H54 (cell line): ENCODE measurements at regions not wholly inside any gene's neighbourhood (a gene's known extent, or its start where the extent isn't known, plus 50 kb on each side); places are given as distances from the start of the nearest gene placed in this dataset.

ENCODE experiments used
- DNase-seq: peaks from one replicate; pipeline ENCODE4 v3.0.0; 2011; ENCODE audit warnings: low spot score, mixed read lengths; ENCODE audit not compliant: insufficient read length
- FAIRE-seq: peaks from 3 replicates; lab custom pipeline; 2011; peaks lifted over from hg19 to GRCh38; lab: Jason Lieb, UNC
- POLR2A ChIP-seq: IDR thresholded peaks from 2 replicates; pipeline ENCODE4 v1.6.1; 2011; ENCODE audit warnings: low read depth, mild to moderate bottlenecking, low read length

- DNase-seq (no peak), FAIRE-seq (no peak)
- TF ChIP-seq POLR2A, result no peak
These were observed 219.1 kb upstream of the KLF6 start for GRCh38 chr10:4004144-4004543.

GRCh38 chr10:4003348-4003973, 218.5 kb upstream of the KLF6 start:
- TF ChIP-seq POLR2A, result no peak
- FAIRE-seq (no peak), DNase-seq (no peak)

- no peak for TF ChIP-seq POLR2A
- DNase-seq (no peak), FAIRE-seq (no peak)
These were observed 216.8 kb upstream of the KLF6 start for GRCh38 chr10:4001811-4002210.

DNA sequence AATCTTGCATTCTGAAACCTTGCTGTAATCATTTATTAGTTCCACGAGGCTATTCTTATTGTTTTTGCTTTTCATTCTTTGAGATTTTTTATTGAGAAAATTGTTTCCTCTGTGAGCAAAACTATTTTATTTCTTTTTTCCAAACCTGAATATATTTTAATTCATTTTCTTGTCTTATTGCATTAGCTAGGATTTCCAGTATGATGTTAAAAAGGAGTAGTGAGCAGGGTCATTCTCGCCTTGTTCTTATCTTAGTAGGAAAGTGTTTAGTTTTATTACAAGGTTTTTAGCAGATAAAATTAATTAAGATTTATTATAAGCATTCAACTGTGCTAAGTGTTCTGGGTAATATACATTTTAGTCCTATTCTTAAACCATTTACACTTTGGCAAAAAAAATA, 214.6 kb upstream of the KLF6 start:
- TF ChIP-seq POLR2A, result no peak
- no peak for DNase-seq
- FAIRE-seq, result no peak

DNA sequence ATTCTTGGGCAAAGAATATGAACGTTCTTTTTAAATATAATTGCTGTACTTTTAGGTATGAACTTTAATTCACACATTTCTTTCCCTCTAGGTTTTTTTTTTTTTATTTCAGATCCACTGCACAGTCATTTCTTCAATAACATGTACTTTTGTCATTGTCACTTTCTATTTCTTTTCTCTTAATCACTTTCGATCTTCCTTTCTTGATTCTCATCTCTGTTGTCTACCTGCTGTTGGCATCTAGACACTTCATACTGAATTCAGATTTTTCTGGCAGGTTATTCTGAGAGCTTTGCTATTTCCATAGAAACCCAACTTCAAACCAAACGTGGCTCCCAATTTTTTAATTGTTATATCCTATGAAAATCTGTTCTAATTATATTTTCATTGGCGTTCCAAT, 211.7 kb upstream of the KLF6 start:
- no peak for FAIRE-seq

DNA sequence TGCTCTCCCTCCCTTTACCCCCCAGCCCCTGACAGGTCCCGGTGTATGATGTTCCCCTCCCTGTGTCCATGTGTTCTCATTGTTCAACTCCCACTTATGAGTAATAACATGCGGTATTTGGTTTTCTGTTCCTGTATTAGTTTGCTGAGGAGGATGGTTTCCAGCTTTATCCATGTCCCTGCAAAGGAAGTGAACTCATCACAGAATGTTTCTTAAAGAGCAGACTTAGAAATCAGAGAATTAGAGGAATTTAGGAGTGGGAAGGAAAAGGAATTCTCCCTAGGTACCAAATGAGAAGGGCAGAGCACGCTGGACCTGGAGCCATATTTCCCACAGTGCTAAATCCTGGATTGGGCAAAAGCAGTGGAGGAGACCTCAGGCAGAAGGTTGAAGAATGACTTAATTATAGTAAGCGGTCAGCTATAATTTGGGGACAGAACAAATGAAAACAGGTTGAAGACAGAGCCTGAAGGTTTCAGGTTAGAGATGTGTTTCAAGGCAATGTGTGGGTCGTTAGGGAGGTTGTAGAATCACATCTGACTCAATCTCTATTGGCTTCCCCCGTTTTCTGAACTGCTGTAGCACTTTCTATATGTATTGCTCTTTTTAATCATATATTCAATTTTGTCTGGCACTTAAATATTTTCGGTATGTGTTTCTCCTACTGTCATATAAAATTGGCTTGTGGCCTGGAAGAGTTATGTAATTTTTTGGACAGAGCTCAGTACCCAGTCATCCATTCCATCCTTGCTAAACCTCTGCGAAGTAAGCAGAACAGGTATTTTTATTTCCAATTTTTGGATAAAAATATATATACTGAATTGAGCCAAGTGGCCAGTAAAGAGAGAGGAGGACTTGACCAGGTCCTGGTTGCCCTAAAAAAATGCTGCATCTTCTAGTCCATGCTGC, 210.5 kb upstream of the KLF6 start:
- no peak for TF ChIP-seq POLR2A
- DNase-seq (no peak), FAIRE-seq (no peak)

More for the DNA sequence above, 211.7 kb upstream of the KLF6 start:
- TF ChIP-seq POLR2A, result no peak
- no peak for DNase-seq

- FAIRE-seq, result no peak
These were observed 207.6 kb upstream of the KLF6 start for GRCh38 chr10:3992382-3993178.

DNA sequence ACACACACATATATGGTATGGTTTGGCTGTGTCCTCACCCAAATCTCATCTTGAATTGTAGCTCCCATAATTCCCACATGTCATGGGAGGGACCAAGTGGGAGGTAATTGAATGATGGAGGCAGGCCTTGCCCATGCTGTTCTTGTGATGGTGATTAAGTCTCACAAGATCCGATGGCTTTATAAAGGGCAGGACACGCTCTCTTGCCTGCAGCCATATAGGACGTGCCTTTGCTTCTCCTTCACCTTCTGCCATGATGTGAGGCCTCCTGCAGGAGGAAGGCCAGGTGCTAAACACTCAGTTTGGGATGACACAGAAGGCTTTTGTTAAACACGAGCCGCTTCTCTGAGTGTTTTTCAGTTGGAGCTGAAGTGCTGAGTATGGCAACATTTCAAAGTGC, 205.3 kb upstream of the KLF6 start:
- TF ChIP-seq POLR2A, result no peak
- DNase-seq (no peak), FAIRE-seq (no peak)

More at GRCh38 chr10:3992382-3993178, 207.6 kb upstream of the KLF6 start:
- no peak for DNase-seq
- TF ChIP-seq POLR2A, result no peak

GRCh38 chr10:3987143-3987974, 202.3 kb upstream of the KLF6 start:
- DNase-seq (no peak), FAIRE-seq (no peak)
- no peak for TF ChIP-seq POLR2A

DNA sequence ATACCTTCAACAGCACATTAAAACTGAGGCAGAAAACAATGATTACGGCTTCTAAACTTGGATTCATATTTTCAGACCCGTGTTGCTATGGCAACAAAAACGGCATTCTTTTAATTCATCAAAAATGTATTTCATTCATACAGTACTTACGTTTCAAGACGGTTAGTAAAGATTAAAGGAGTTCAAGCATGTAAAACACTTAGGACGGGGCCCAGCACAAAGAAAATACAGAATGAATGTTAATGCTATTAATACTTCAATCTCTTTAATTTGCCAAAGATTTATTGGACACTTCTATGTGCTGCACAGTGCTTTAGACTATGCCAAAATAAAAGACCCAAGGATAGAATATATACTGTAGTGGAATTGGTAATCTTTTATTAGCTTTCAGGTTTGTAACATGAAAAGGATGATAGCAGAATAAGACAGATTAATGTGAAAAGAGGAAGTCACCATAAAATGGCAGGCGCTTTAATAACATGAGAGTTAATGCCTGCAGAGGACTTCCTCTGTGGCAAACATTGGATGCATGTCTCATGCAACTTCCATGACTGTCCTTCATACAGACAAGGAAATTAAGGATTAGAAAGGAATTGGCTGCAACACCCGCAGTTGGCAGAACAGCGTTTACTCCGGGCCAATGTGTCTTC, 201.6 kb upstream of the KLF6 start:
- FAIRE-seq (no peak), DNase-seq (no peak)

GRCh38 chr10:3982746-3983442, 197.9 kb upstream of the KLF6 start:
- DNase-seq, result no peak
- FAIRE-seq, result no peak

More for the DNA sequence above, 201.6 kb upstream of the KLF6 start:
- no peak for TF ChIP-seq POLR2A

DNA sequence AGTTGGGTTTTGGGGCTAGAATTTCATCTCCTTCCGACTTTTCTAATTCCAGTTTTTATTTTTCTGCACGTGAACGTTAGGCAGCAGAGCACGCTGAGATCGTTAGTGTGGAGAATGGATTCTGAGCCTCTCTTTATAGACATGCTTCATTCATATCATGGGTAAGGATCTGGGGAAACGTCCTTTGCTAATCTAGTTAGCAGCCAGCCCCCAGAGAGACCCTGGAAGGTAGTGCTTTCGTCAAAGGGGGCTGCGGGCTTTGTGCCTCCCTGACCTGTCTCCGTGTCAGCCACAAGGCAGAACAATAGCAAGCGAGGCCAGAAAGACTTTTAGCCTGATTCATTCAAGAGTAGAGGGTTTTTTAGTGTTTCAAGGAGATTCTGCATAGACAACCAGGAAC, 196.3 kb upstream of the KLF6 start:
- TF ChIP-seq POLR2A, result no peak
- no peak for FAIRE-seq
- DNase-seq, result no peak

More at GRCh38 chr10:3982746-3983442, 197.9 kb upstream of the KLF6 start:
- no peak for TF ChIP-seq POLR2A

DNA sequence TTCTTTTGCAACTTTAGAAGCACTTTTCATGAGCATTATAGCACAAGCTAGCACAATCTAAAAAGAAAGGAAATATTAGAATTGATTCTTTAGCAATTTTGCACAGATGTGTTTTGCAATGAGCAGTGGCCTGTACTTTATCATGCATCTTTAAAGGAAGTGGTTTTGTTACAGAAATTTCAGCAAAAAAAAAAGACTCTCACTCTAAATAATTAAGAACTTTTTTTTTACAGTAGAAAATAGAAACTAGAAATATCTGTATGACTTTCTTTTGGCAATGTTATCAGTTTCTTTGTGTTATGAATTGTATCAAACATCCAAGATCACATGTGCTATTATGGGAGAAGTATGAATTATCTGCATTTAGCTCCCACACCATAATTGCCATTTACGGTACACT, 195.7 kb upstream of the KLF6 start:
- FAIRE-seq, result no peak
- no peak for TF ChIP-seq POLR2A
- no peak for DNase-seq
